Neuronal stem cell (in vitro differentiated cells): ENCODE measurements at regions not wholly inside any gene's neighbourhood (a gene's known extent, or its start where the extent isn't known, plus 50 kb on each side); places are given as distances from the start of the nearest gene placed in this dataset.

Experiments
- DNase-seq: peaks from one replicate; pipeline ENCODE4 v3.0.0-alpha.2; 2013; ENCODE audit warnings: low spot score
- H2AFZ ChIP-seq: one replicate; pipeline ENCODE4 v1.6.1; 2013; ENCODE audit warnings: mild to moderate bottlenecking, low read length, inconsistent platforms
- H2AK5ac ChIP-seq: 2 replicates; pipeline ENCODE4 v1.6.1; 2013; ENCODE audit warnings: low read depth, mild to moderate bottlenecking, inconsistent platforms, low read length, moderate library complexity, mixed read lengths
- H2BK120ac ChIP-seq: 2 replicates; pipeline ENCODE4 v1.6.1; 2013; ENCODE audit warnings: low read depth, mild to moderate bottlenecking, inconsistent platforms, low read length, moderate library complexity, mixed read lengths
- H2BK12ac ChIP-seq: one replicate; pipeline ENCODE4 v1.6.1; 2013; ENCODE audit warnings: low read length, inconsistent platforms
- H2BK15ac ChIP-seq: 2 replicates; pipeline ENCODE4 v1.6.1; 2013; ENCODE audit warnings: mild to moderate bottlenecking, low read length, inconsistent platforms, mixed read lengths
- H2BK5ac ChIP-seq: one replicate; pipeline ENCODE4 v1.6.1; 2013; ENCODE audit warnings: inconsistent platforms, mild to moderate bottlenecking, low read length, moderate library complexity
- H3K14ac ChIP-seq: one replicate; pipeline ENCODE4 v1.6.1; 2013; ENCODE audit warnings: low read length, inconsistent platforms
- H3K18ac ChIP-seq: 2 replicates; pipeline ENCODE4 v1.6.1; 2013; ENCODE audit warnings: low read length, inconsistent platforms
- H3K23ac ChIP-seq: 2 replicates; pipeline ENCODE4 v1.6.1; 2013; ENCODE audit warnings: low read depth, mild to moderate bottlenecking, mixed read lengths, low read length, inconsistent platforms; ENCODE audit not compliant: poor library complexity
- H3K27ac ChIP-seq: replicated peaks from 3 replicates; pipeline ENCODE4 v1.5.1; 2013; ENCODE audit warnings: low read length, inconsistent platforms
- H3K27me3 ChIP-seq, 3 experiments: 2 replicates each; pipeline ENCODE4 v1.6.1; 2013; ENCODE audit warnings: low read length in 3 of 3, mild to moderate bottlenecking in 2 of 3, inconsistent platforms in 1 of 3, low read depth in 1 of 3, mixed read lengths in 1 of 3, moderate library complexity in 1 of 3; ENCODE audit not compliant: control insufficient read depth in 3 of 3, insufficient read depth in 3 of 3
- H3K36me3 ChIP-seq, 2 donors: replicated peaks in 1 of 2; 2 replicates each; pipeline ENCODE4 v1.6.1; 2013; ENCODE audit warnings: low read length in 2 of 2; ENCODE audit not compliant: control insufficient read depth in 2 of 2, insufficient read depth in 2 of 2
- H3K4ac ChIP-seq: 2 replicates; pipeline ENCODE4 v1.6.1; 2013; ENCODE audit warnings: inconsistent platforms, mild to moderate bottlenecking, low read length, moderate library complexity
- H3K4me1 ChIP-seq, 2 donors: 1 replicate in 1 of 2; 2 replicates in 1 of 2; pipeline ENCODE4 v1.6.1; 2013; ENCODE audit warnings: low read length in 2 of 2, low read depth in 1 of 2; ENCODE audit not compliant: control insufficient read depth in 2 of 2, insufficient read depth in 1 of 2
- H3K4me2 ChIP-seq: one replicate; pipeline ENCODE4 v1.6.1; 2013; ENCODE audit warnings: mild to moderate bottlenecking, low read length, inconsistent platforms; ENCODE audit not compliant: insufficient read depth, poor library complexity, severe bottlenecking
- H3K4me3 ChIP-seq, 2 donors: 2 replicates each; pipeline ENCODE4 v1.5.1; 2013; ENCODE audit warnings: low read length in 2 of 2, mild to moderate bottlenecking in 2 of 2, inconsistent platforms in 1 of 2, moderate library complexity in 1 of 2
- H3K79me1 ChIP-seq: one replicate; pipeline ENCODE4 v1.6.1; 2013; ENCODE audit warnings: low read depth, mild to moderate bottlenecking, inconsistent platforms, low read length, moderate library complexity
- H3K9ac ChIP-seq: one replicate; pipeline ENCODE4 v1.6.1; 2013; ENCODE audit warnings: mild to moderate bottlenecking, low read depth, low read length, inconsistent platforms; ENCODE audit not compliant: poor library complexity
- H3K9me3 ChIP-seq, 2 donors: replicated peaks in 1 of 2; 2 replicates each; pipeline versions ENCODE3 to v1.6.1; 2013; ENCODE audit warnings: low read length in 2 of 2, mild to moderate bottlenecking in 2 of 2, inconsistent platforms in 1 of 2, low read depth in 1 of 2, mixed read lengths in 1 of 2, moderate library complexity in 1 of 2; ENCODE audit not compliant: control insufficient read depth in 2 of 2, insufficient read depth in 1 of 2
- H4K8ac ChIP-seq: one replicate; pipeline ENCODE4 v1.6.1; 2013; ENCODE audit warnings: low read depth, mild to moderate bottlenecking, inconsistent platforms, low read length, moderate library complexity
- H4K91ac ChIP-seq: one replicate; pipeline ENCODE4 v1.6.1; 2013; ENCODE audit warnings: low read length, low read depth, mild to moderate bottlenecking, inconsistent platforms; ENCODE audit not compliant: poor library complexity
- WGBS, 2 donors: extraction: QIAGEN DNeasy Blood & Tissue Kit; methylation state at CpG; one replicate each; pipeline ENCODE4 v1.1.7; 2013; ENCODE audit warnings: missing lambda C conversion rate in 2 of 2, mixed read lengths in 1 of 2; ENCODE audit not compliant: insufficient read length in 2 of 2, insufficient replicate concordance in 1 of 2; ENCODE audit errors: extremely low coverage in 2 of 2; 5-methylcytosine and 5-hydroxymethylcytosine counted together

GRCh38 chr6:105896821-105897095 is 189.4 kb upstream of the PRDM1 start:
- no peak overlapping the region for H4K91ac ChIP-seq
- H3K79me1 ChIP-seq: no peaks in the 10 kb centered on the region
- no peak overlapping the region for H3K23ac ChIP-seq
- H2BK12ac ChIP-seq: no peak overlapping the region
- H4K8ac ChIP-seq: no peak overlapping the region
- no peak overlapping the region for H3K4ac ChIP-seq
- no peak overlapping the region for H2AFZ ChIP-seq
- no peak overlapping the region for H2BK15ac ChIP-seq
- no peak overlapping the region for H3K18ac ChIP-seq
- H3K9ac ChIP-seq: no peak overlapping the region
- no peak for DNase-seq
- no peak overlapping the region for H3K4me3 ChIP-seq
- H3K9me3 ChIP-seq: no peaks in the 10 kb centered on the region
- H3K4me2 ChIP-seq: no peak overlapping the region
- H2BK5ac ChIP-seq: no peak overlapping the region
- H2BK120ac ChIP-seq: no peak overlapping the region
- H3K27me3 ChIP-seq: no peaks in the 10 kb centered on the region
- no peaks in the 10 kb centered on the region for H3K36me3 ChIP-seq
- no peak overlapping the region for H3K14ac ChIP-seq
- H3K4me1 ChIP-seq: peaks cover 0 to 4% of the 10 kb centered on the region in 2 donors
- H2AK5ac ChIP-seq: no peak overlapping the region
- H3K27ac ChIP-seq: no peak overlapping the region
- no CpG with 5 or more reads among the region's 3 CpGs for WGBS, 2 donors

GRCh38 chr6:105896052-105896820 is 189.9 kb upstream of the PRDM1 start:
- H2AFZ ChIP-seq: no peak overlapping the region
- no peak overlapping the region for H2BK120ac ChIP-seq
- H2BK15ac ChIP-seq: no peak overlapping the region
- H3K79me1 ChIP-seq: no peaks in the 10 kb centered on the region
- no peak overlapping the region for H3K4me3 ChIP-seq
- no peak overlapping the region for H2BK5ac ChIP-seq
- no peaks in the 10 kb centered on the region for H3K27me3 ChIP-seq
- DNase-seq: no peak
- no peaks in the 10 kb centered on the region for H3K36me3 ChIP-seq
- no peak overlapping the region for H4K91ac ChIP-seq
- no peak overlapping the region for H3K4me2 ChIP-seq
- H3K9me3 ChIP-seq: no peaks in the 10 kb centered on the region
- H3K4ac ChIP-seq: no peak overlapping the region
- no CpG with 5 or more reads among the region's 12 CpGs for WGBS, 2 donors
- no peak overlapping the region for H3K27ac ChIP-seq
- no peak overlapping the region for H2BK12ac ChIP-seq
- no peak overlapping the region for H3K14ac ChIP-seq
- H4K8ac ChIP-seq: no peak overlapping the region
- no peak overlapping the region for H3K18ac ChIP-seq
- no peak overlapping the region for H3K9ac ChIP-seq
- H3K23ac ChIP-seq: no peak overlapping the region
- peaks cover 0 to 4% of the 10 kb centered on the region in 2 donors for H3K4me1 ChIP-seq
- no peak overlapping the region for H2AK5ac ChIP-seq

- Histone ChIP-seq H3K79me1 (no peaks in the 10 kb centered on the region), H2BK12ac (no peak overlapping the region), H3K36me3 (no peaks in the 10 kb centered on the region), H4K91ac (no peak overlapping the region), H3K14ac (no peak overlapping the region), H2BK15ac (no peak overlapping the region), H2AK5ac (no peak overlapping the region), H3K4me3 (no peak overlapping the region), H3K27me3 (no peaks in the 10 kb centered on the region), H2BK120ac (no peak overlapping the region), H3K4me2 (no peak overlapping the region), H4K8ac (no peak overlapping the region), H3K9me3 (no peaks in the 10 kb centered on the region), H3K4me1 (peaks cover 0 to 4% of the 10 kb centered on the region in 2 donors), H3K23ac (no peak overlapping the region), H3K4ac (no peak overlapping the region), H3K27ac (no peak overlapping the region), H2AFZ (no peak overlapping the region), H2BK5ac (no peak overlapping the region), H3K9ac (no peak overlapping the region), H3K18ac (no peak overlapping the region)
- DNase-seq: no peak
- no CpG with 5 or more reads among the region's 1 CpG for WGBS, 2 donors
These were observed 191.6 kb upstream of the PRDM1 start for GRCh38 chr6:105894556-105894955.

DNA sequence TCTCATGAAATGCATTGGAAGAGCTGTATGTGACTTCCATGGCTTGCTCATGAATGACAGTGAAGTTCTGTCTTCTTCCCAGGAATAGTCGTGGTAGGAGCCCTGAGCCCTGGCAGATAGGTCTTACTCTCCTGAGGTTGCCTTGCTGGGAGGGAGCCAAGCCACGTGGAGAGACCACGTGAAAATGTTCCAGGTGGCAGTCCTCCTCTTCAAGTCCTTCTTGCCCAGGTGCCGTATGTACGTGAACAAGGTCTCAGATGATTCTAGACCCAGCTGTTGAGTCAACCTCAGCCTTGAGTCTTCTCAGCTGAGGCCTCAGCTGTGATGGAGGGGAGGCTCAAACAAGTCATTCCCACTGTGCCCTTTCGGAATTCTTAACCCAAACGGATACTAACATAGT is 192.4 kb upstream of the PRDM1 start:
- H2BK15ac ChIP-seq: no peak overlapping the region
- H2AK5ac ChIP-seq: no peak overlapping the region
- H4K91ac ChIP-seq: no peak overlapping the region
- H3K27me3 ChIP-seq: no peaks in the 10 kb centered on the region
- H3K36me3 ChIP-seq: no peaks in the 10 kb centered on the region
- no peak overlapping the region for H2AFZ ChIP-seq
- no CpG with 5 or more reads among the region's 7 CpGs for WGBS, 2 donors
- H3K14ac ChIP-seq: no peak overlapping the region
- no peak overlapping the region for H2BK5ac ChIP-seq
- H3K18ac ChIP-seq: no peak overlapping the region
- DNase-seq: no peak
- H3K4me2 ChIP-seq: no peak overlapping the region
- H2BK12ac ChIP-seq: no peak overlapping the region
- H3K4me1 ChIP-seq: peaks cover 0 to 4% of the 10 kb centered on the region in 2 donors
- no peak overlapping the region for H3K23ac ChIP-seq
- H3K4me3 ChIP-seq: no peak overlapping the region
- H2BK120ac ChIP-seq: no peak overlapping the region
- H3K9me3 ChIP-seq: no peaks in the 10 kb centered on the region
- H3K27ac ChIP-seq: no peak overlapping the region
- no peaks in the 10 kb centered on the region for H3K79me1 ChIP-seq
- no peak overlapping the region for H4K8ac ChIP-seq
- no peak overlapping the region for H3K9ac ChIP-seq
- H3K4ac ChIP-seq: no peak overlapping the region
